Pancreas (tissue), 10 donors: ENCODE measurements at regions not wholly inside any gene's neighbourhood (a gene's known extent, or its start where the extent isn't known, plus 50 kb on each side); places are given as distances from the start of the nearest gene placed in this dataset.
A peak's percentile ranks its signal among the peaks of the same experiment; 100 is the strongest.

Source experiments
- ATAC-seq, 4 donors: fragments of 200-7000 bp; cut with Tn5 transposase; one replicate each; pipeline versions ENCODE4 v1.8.0 to v1.9.1; 2020; ENCODE audit warnings: mild to moderate bottlenecking in 4 of 4, moderate library complexity in 4 of 4
- DNase-seq, 6 donors: peaks; one replicate each; pipeline ENCODE4 v3.0.0-alpha.2; 2020
- FAIRE-seq: peaks from 2 replicates; lab custom pipeline; 2012; peaks lifted over from hg19 to GRCh38; lab: Jason Lieb, UNC
- H3K27ac ChIP-seq, 4 donors: fragments of 200-600 bp; sonication (generic); 1 replicate in 3 of 4; 2 replicates in 1 of 4; pipeline versions ENCODE4 v1.5.0 to v1.8.0; 2020
- H3K27me3 ChIP-seq, 4 donors: fragments of 200-600 bp; one replicate each; pipeline ENCODE4 v1.8.0; 2021
- H3K36me3 ChIP-seq, 3 donors: fragments of 200-600 bp; sonication (generic) in 1 of 3; one replicate each; pipeline versions ENCODE4 v1.5.0 to v1.8.0; 2020 to 2021
- H3K4me1 ChIP-seq, 3 donors: fragments of 200-600 bp; one replicate each; pipeline ENCODE4 v1.8.0; 2021
- H3K4me3 ChIP-seq, 4 donors: fragments of 200-600 bp; sonication (generic) in 2 of 4; one replicate each; pipeline versions ENCODE4 v1.5.0 to v1.8.0; 2020 to 2021
- H3K9me3 ChIP-seq, 4 donors: fragments of 200-600 bp; one replicate each; pipeline ENCODE4 v1.8.0; 2021
- CTCF ChIP-seq, 4 donors: fragments of 200-600 bp; sonication (generic) in 3 of 4; IDR thresholded peaks; one replicate each; pipeline versions ENCODE4 v1.5.0 to v1.8.0; 2021; ENCODE audit warnings: antibody characterized with exemption in 4 of 4
- WGBS, 2 donors: extraction: QIAGEN DNeasy Blood & Tissue Kit; methylation state at CpG; one replicate each; pipeline ENCODE4 v1.1.7; 2013; 5-methylcytosine and 5-hydroxymethylcytosine counted together
- intact Hi-C, 3 donors: fragments of 100-400 bp; cut with DNase I; formaldehyde crosslinking; loops; one replicate each; pipeline versions ENCODE4 v1.11.1 to v1.14.2; 2022
- donor health status: healthy with polysubstance abuse.
- donor health status: DM: no; HTN: no; CAD: no; lungs with moderate emphysema.
- donor health status: DM: no; HTN: no; CAD: no.
- donor health status: control.
- donor health status: control.
- donor health status: Bipolar disorder and iron deficiency.
- donor health status: DM: yes; HTN: yes; CAD: no.
- donor health status: DM: no; HTN: no; CAD: no.
- donor health status: DM: no; HTN: no; CAD: no.
- donor health status: DM: yes; HTN: yes; CAD: no.

- Histone ChIP-seq H3K27ac (no peak overlapping the region), H3K9me3 (no peaks in the 10 kb centered on the region), H3K36me3 (no peaks in the 10 kb centered on the region), H3K4me3 (no peak overlapping the region), H3K4me1 (no peaks in the 10 kb centered on the region), H3K27me3 (no peaks in the 10 kb centered on the region)
- 20 to 28% methylated on average over 4 of the region's 4 CpGs for WGBS, 2 donors
- no peak for DNase-seq
- intact Hi-C loops: no loop called here
- ATAC-seq: peak in 1 of 4 donors; percentile 45
- TF ChIP-seq CTCF (IDR thresholded peaks at IDR 0.05): no peak
- no peak for FAIRE-seq
These were observed 103.6 kb upstream of the SERPINE2 start for GRCh38 chr2:224142397-224143312.

GRCh38 chr2:224141304-224141703, 102.2 kb upstream of the SERPINE2 start:
- H3K9me3 ChIP-seq: no peaks in the 10 kb centered on the region
- 48 to 54% methylated on average over 4 of the region's 4 CpGs for WGBS, 2 donors
- ATAC-seq (no peak), FAIRE-seq (no peak), DNase-seq (no peak)
- no peak overlapping the region for H3K4me3 ChIP-seq
- H3K4me1 ChIP-seq: no peaks in the 10 kb centered on the region
- no peak for TF ChIP-seq CTCF (IDR thresholded peaks at IDR 0.05)
- no peaks in the 10 kb centered on the region for H3K27me3 ChIP-seq
- H3K27ac ChIP-seq: no peak overlapping the region
- H3K36me3 ChIP-seq: no peaks in the 10 kb centered on the region
- intact Hi-C loops: no loop called here

GRCh38 chr2:224137208-224137607, 98.1 kb upstream of the SERPINE2 start:
- ATAC-seq (no peak), DNase-seq (no peak), FAIRE-seq (no peak)
- H3K4me1 ChIP-seq: no peaks in the 10 kb centered on the region
- 83 to 95% methylated on average over 1 of the region's 1 CpG for WGBS, 2 donors
- no peaks in the 10 kb centered on the region for H3K36me3 ChIP-seq
- H3K27ac ChIP-seq: no peak overlapping the region
- no peaks in the 10 kb centered on the region for H3K27me3 ChIP-seq
- intact Hi-C loops: no loop called here
- H3K4me3 ChIP-seq: no peak overlapping the region
- TF ChIP-seq CTCF (IDR thresholded peaks at IDR 0.05): no peak
- H3K9me3 ChIP-seq: no peaks in the 10 kb centered on the region

GRCh38 chr2:224136396-224136795, 97.3 kb upstream of the SERPINE2 start:
- H3K36me3 ChIP-seq: no peaks in the 10 kb centered on the region
- H3K4me3 ChIP-seq: no peak overlapping the region
- no peak for ATAC-seq
- no peak for DNase-seq
- FAIRE-seq: no peak
- 72 to 75% methylated on average over 4 of the region's 4 CpGs for WGBS, 2 donors
- intact Hi-C loops: no loop called here
- TF ChIP-seq CTCF (IDR thresholded peaks at IDR 0.05): no peak
- H3K4me1 ChIP-seq: no peaks in the 10 kb centered on the region
- no peaks in the 10 kb centered on the region for H3K9me3 ChIP-seq
- H3K27me3 ChIP-seq: no peaks in the 10 kb centered on the region
- no peak overlapping the region for H3K27ac ChIP-seq

- no peak overlapping the region for H3K4me3 ChIP-seq
- H3K27ac ChIP-seq: no peak overlapping the region
- FAIRE-seq (no peak), DNase-seq (no peak), ATAC-seq (no peak)
- no peaks in the 10 kb centered on the region for H3K4me1 ChIP-seq
- TF ChIP-seq CTCF (IDR thresholded peaks at IDR 0.05): no peak
- H3K9me3 ChIP-seq: no peaks in the 10 kb centered on the region
- intact Hi-C loops: no loop called here
- H3K36me3 ChIP-seq: no peaks in the 10 kb centered on the region
- H3K27me3 ChIP-seq: no peaks in the 10 kb centered on the region
- 65 to 74% methylated on average over 5 of the region's 5 CpGs for WGBS, 2 donors
These were observed 96.8 kb upstream of the SERPINE2 start for GRCh38 chr2:224135881-224136280.
